PC-3 (cell line): ENCODE measurements at regions not wholly inside any gene's neighbourhood (a gene's known extent, or its start where the extent isn't known, plus 50 kb on each side); places are given as distances from the start of the nearest gene placed in this dataset.
"Not testable (repeated sequence)": the region's sequence is repeated elsewhere in the genome, so short reads cannot be mapped to it uniquely, and the experiment has no call there.

ENCODE experiments used
- CTCF ChIP-seq: fragments of 300-600 bp; sonication (generic); conservative IDR thresholded peaks from 2 replicates; pipeline ENCODE4 v1.5.1; 2017; ENCODE audit warnings: antibody characterized with exemption, low read depth, mild to moderate bottlenecking, low read length
- EZH2phosphoT487 ChIP-seq: fragments of 300-600 bp; sonication (generic); IDR thresholded peaks from 2 replicates; pipeline ENCODE4 v1.6.1; 2018; ENCODE audit warnings: mild to moderate bottlenecking, antibody characterized with exemption, low read length, borderline replicate concordance

DNA sequence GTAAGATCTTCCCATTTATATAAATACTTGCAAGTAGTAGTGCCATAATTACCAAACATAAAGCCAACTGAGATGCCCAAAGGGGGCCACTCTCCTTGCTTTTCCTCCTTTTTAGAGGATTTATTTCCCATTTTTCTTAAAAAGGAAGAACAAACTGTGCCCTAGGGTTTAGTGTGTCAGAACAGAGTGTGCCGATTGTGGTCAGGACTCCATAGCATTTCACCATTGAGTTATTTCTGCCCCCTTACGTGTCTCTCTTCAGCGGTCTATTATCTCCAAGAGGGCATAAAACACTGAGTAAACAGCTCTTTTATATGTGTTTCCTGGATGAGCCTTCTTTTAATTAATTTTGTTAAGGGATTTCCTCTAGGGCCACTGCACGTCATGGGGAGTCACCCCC lies 227.9 kb downstream of the POTEM start:
- TF ChIP-seq CTCF, EZH2phosphoT487: not testable (repeated sequence)
